Right cardiac atrium (tissue), 5 donors: ENCODE measurements at regions not wholly inside any gene's neighbourhood (a gene's known extent, or its start where the extent isn't known, plus 50 kb on each side); places are given as distances from the start of the nearest gene placed in this dataset.

Experiments
- ATAC-seq, 2 donors: fragments of 200-7000 bp; cut with Tn5 transposase; one replicate each; pipeline versions ENCODE4 v1.8.0 to v1.9.1; 2020; ENCODE audit warnings: moderate library complexity in 2 of 2, mild to moderate bottlenecking in 1 of 2
- DNase-seq, 3 donors: peaks; one replicate each; pipeline ENCODE4 v3.0.0-alpha.2; 2020
- H3K27ac ChIP-seq: one replicate; pipeline ENCODE4 v1.5.1; 2013; ENCODE audit warnings: mild to moderate bottlenecking, low read length, control low read depth, moderate library complexity
- H3K27me3 ChIP-seq: one replicate; pipeline ENCODE4 v1.6.1; 2013; ENCODE audit not compliant: control insufficient read depth, insufficient read depth
- H3K4me1 ChIP-seq: one replicate; pipeline ENCODE4 v1.6.1; 2013; ENCODE audit warnings: low read length; ENCODE audit not compliant: control insufficient read depth, insufficient read depth
- H3K4me3 ChIP-seq: one replicate; pipeline ENCODE4 v1.5.1; 2013; ENCODE audit warnings: low read length, control low read depth
- H3K9me3 ChIP-seq: one replicate; pipeline ENCODE4 v1.6.1; 2013; ENCODE audit warnings: low read length; ENCODE audit not compliant: control insufficient read depth
- WGBS: extraction: QIAGEN DNeasy Blood & Tissue Kit; methylation state at CpG from one replicate; pipeline ENCODE4 v1.1.7; 2013; 5-methylcytosine and 5-hydroxymethylcytosine counted together
- intact Hi-C, 4 donors: fragments of 100-400 bp; cut with DNase I; formaldehyde crosslinking; loops; one replicate each; pipeline versions ENCODE4 v1.11.0 to v1.14.0; 2022 to 2023
- donor health status: healthy with polysubstance abuse.
- donor health status: DM: no; HTN: yes; CAD: no.
- donor health status: DM: no; HTN: no; CAD: no.
- donor health status: DM: no; HTN: yes; CAD: no; lungs with severe emphysema.
- donor health status: DM: yes; HTN: yes; CAD: no.

DNA sequence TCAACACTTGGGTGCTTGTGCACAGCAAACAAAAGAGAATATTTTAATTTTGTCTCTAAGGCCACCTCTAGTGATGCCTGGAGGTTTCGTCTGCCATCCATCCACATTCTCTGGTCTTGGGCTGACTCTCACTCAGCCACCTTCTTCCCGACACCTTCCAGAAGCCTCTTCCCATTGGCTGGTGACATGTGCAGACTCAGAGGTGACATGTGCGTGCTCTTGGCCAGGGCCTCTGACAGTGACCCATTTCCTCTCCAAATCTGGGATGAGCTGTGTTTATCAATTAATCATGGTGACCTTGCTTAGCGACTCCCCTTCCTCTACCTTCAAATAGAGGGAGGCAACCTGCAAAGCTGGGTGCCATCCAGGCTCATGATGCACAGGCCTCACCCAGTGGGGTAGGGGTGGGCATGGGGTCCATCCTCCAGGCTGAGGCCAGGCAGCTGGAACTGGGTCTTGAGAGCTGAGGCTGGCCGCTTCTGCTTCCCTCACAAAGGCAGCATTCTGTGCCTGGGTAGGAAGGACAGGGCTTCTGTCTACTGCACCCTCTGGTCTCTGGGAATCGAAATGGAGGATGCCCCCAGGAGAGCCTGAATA is 91.8 kb downstream of the DHCR7 start:
- no peak overlapping the region for H3K4me3 ChIP-seq
- intact Hi-C loops: no loop called here
- WGBS: 85% methylated on average over 6 of the region's 6 CpGs
- no peaks in the 10 kb centered on the region for H3K27me3 ChIP-seq
- H3K4me1 ChIP-seq: no peaks in the 10 kb centered on the region
- DNase-seq (no peak), ATAC-seq (no peak)
- H3K27ac ChIP-seq: no peak overlapping the region
- H3K9me3 ChIP-seq: no peaks in the 10 kb centered on the region

DNA sequence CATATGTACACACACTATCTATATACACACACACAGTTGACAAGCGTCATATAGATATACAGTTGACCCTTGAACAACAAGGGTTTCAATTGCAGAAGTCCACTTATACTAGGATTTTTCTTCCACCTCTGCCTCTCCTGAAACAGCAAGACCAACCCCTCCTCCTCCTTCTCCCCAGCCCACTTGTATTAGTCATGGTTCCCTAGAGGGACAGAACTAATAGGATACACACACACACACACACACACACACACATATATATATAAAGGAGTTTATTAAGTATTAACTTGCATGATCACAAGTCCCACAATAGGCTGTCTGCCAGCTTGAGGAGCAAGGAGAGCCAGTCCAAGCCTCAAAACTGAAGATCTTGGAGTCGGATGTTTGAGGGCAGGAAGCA is 92.9 kb downstream of the DHCR7 start:
- 81% methylated on average over 2 of the region's 2 CpGs for WGBS
- Histone ChIP-seq H3K4me1 (no peaks in the 10 kb centered on the region), H3K27me3 (no peaks in the 10 kb centered on the region), H3K9me3 (no peaks in the 10 kb centered on the region), H3K27ac (no peak overlapping the region), H3K4me3 (no peak overlapping the region)
- no peak for DNase-seq
- intact Hi-C loops: no loop called here
- ATAC-seq: no peak

DNA sequence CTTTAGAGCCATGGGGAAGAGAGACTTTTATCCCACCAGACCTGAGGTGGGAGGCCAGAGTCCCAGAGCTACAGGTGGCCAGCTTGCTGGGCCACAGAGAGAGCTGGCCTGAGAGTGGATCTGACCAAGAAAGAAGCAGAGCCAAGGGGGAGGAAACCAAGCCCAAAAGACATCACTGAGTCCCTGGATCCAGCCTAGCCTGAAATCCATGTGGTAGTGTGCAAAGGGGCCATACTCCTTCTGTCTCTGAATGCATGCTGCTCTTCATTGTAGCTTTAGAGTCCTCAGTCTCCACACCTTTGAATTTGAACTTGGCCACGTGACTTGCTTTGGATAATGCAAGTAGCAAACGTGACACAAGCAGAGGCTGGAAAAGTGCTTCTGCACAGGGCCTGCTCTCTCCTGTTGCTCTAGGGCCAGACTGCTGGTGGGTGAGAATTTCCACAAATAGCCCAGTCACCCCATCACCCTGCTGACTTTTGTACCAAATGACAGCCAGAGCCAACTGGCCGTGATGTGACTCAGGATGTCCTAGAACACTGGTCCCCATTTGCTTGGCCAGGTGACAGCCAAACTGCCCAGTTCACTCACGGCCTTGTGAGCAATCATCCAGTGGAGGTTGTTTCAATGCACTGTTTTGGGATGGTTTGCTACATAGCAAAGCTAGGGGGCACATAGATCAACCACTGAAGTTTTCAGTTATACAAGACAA is 93.6 kb downstream of the DHCR7 start:
- no peak overlapping the region for H3K4me3 ChIP-seq
- intact Hi-C loops: no loop called here
- no peaks in the 10 kb centered on the region for H3K9me3 ChIP-seq
- DNase-seq (no peak), ATAC-seq (no peak)
- H3K27me3 ChIP-seq: no peaks in the 10 kb centered on the region
- WGBS: 79% methylated on average over 4 of the region's 4 CpGs
- H3K4me1 ChIP-seq: no peaks in the 10 kb centered on the region
- H3K27ac ChIP-seq: no peak overlapping the region

DNA sequence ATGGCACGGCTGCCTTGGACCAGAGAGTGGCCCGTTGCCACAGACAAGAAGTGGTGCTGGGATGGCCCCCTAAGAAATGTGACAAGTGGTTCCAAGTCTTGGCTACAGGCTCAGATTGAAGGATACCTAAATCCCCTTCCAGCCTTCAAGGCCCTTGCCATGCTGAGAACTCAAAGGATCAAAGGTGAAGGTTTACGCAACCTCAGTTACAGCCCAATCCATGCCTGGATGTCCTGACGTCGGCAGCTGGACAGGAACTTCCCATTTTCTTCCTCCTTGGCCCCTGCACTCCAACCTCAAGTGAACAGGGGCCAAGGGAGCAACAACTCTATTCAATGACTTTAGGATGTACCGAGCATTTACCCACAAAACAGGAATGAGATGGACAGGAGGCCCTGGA is 95.4 kb downstream of the DHCR7 start:
- WGBS: 80% methylated on average over 6 of the region's 6 CpGs
- intact Hi-C loops: no loop called here
- Histone ChIP-seq H3K27ac (no peak overlapping the region), H3K27me3 (no peaks in the 10 kb centered on the region), H3K9me3 (no peaks in the 10 kb centered on the region), H3K4me3 (no peak overlapping the region), H3K4me1 (no peaks in the 10 kb centered on the region)
- DNase-seq: no peak
- no peak for ATAC-seq

DNA sequence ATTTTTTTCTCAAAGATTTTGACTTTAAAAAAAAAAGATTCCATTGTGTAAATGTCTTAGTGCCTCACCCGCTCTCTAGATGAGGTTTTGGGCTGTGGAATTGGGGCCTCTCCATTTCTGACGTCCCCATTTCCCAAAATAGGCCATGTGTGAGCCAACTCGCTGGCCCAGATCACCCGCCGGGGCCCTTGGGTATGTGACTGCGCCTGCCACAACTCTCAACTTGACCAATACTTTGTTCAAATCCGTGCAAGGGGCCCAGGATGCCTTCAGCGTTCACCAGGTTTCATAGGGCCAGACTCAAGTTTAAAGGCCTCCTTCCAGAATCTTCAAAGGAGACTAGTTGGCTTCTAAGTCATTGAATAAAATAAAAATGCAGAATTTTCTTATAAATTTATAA is 96.0 kb downstream of the DHCR7 start:
- no peaks in the 10 kb centered on the region for H3K27me3 ChIP-seq
- WGBS: 77% methylated on average over 8 of the region's 8 CpGs
- no peaks in the 10 kb centered on the region for H3K4me1 ChIP-seq
- intact Hi-C loops: no loop called here
- DNase-seq (no peak), ATAC-seq (no peak)
- no peaks in the 10 kb centered on the region for H3K9me3 ChIP-seq
- H3K27ac ChIP-seq: no peak overlapping the region
- H3K4me3 ChIP-seq: no peak overlapping the region

DNA sequence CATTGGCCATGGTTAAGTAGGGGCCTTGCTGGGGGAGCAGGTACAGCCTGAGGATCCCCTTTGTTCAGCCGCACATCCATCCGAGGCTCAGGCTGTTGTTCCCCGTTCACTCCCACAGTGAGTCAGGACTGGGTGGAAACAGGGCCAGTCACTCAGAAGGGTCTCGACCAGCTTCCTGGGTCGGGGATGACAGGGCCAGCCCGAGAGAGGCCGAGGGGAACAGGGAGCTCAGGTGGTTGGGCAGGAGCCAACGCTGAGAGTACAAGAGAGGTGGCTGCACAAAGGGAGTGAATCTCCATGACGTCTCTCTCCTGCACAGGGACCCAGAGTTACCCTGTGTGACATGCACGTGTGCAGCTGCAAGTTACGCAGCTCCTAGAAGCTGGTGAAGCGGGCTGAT is 97.2 kb upstream of the SHANK2 start:
- intact Hi-C loops: no loop called here
- Histone ChIP-seq H3K27ac (no peak overlapping the region), H3K27me3 (no peaks in the 10 kb centered on the region), H3K4me3 (no peak overlapping the region), H3K4me1 (no peaks in the 10 kb centered on the region), H3K9me3 (no peaks in the 10 kb centered on the region)
- WGBS: 66% methylated on average over 12 of the region's 12 CpGs
- no peak for DNase-seq
- ATAC-seq: no peak

DNA sequence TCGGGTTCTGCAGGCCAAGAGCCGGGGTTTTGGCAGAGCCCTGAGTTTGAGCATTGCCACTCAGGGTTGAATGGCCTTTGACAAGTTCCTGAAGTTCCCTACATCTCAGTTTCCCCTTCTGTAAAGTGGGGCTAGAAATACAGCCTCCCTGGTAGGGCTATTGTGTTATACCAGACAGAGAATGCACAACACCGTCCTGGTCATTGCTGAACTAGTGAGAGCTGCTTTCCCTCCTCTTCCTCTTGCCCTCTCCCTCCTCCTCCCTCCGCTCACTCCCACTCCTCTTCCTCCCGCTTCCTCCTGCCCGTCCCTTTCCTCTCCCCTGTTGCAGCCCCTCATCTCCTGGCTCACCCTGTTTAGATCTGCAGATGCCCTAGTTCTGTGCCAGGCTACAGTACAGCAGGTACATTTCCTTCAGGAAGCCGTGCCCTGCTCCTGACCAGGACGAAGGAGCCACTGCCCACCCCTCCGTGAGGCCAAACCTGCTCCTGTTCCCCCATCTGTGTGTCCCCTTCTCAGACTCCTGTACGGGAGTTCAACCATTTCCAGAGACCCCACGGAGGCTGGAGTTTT is 91.5 kb upstream of the SHANK2 start:
- intact Hi-C loops: no loop called here
- Histone ChIP-seq H3K4me3 (no peak overlapping the region), H3K4me1 (no peaks in the 10 kb centered on the region), H3K27me3 (no peaks in the 10 kb centered on the region), H3K9me3 (no peaks in the 10 kb centered on the region), H3K27ac (no peak overlapping the region)
- DNase-seq (no peak), ATAC-seq (no peak)
- WGBS: 58% methylated on average over 11 of the region's 11 CpGs

DNA sequence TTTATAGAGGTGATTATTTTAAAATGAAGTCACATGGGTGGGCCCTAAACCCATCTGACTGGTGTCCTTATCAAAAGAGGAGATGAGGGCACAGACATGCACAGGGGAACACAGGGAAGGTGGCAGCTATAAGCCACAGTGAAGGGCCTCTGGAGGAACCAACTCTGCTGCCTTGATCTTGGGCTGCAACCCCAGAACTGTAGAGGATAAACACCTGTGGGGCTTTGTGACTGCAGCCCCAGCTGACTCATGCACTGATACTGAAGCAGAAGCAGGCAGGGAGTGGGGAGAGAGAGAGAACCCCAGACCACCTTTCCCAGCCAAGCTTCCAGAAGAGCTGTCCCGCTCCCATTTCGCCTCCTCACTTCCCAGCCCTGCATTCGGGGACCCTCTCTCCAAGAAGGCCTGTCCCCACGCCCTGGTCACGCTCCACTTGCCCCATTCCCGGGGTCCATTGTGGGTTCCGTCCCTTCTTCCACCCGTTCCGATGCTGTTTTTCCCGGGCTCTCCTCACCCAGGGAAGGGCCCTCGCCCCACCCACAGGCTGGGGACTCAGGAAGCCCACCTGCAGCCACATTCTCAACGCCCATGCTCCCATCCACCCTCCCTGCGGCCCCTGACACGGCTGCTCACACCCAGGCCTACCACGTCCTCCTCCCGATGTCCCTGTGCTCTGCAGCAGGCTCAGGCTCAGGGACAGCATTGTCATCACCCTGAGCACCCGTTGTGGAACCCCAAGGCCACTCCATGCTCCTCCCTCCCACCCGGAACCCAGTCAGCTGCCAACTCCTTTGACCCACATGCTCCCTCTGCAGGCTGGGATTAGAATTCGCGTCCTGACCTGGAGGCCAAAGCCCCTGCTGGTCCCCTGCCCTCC is 90.8 kb upstream of the SHANK2 start:
- 69% methylated on average over 20 of the region's 20 CpGs for WGBS
- Histone ChIP-seq H3K27ac (no peak overlapping the region), H3K4me3 (no peak overlapping the region), H3K27me3 (no peaks in the 10 kb centered on the region), H3K4me1 (no peaks in the 10 kb centered on the region), H3K9me3 (no peaks in the 10 kb centered on the region)
- ATAC-seq (peak in 1 of 2 donors; percentile 21), DNase-seq (no peak)
- intact Hi-C loops: no loop called here

DNA sequence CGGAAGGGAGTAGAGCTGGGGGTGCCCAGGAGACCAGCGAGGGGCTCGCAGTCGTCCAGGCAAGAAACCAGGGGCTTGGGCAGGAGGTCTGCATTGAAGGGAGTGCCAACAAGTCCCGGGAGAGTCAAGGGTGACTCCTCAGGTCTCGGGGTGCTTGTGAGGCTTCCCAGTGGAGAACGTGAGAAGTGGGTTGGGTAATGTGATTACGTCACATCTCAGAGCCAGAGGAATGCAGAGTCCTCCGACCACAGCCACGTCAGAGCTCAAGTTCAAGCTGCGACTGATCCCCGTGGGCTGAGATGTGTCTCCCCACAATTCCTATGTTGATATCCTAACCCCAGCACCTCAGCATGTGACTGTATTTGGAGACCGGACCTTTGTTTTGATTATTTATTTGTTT is 89.7 kb upstream of the SHANK2 start:
- Histone ChIP-seq H3K27me3 (no peaks in the 10 kb centered on the region), H3K4me3 (no peak overlapping the region), H3K9me3 (no peaks in the 10 kb centered on the region), H3K4me1 (no peaks in the 10 kb centered on the region), H3K27ac (no peak overlapping the region)
- WGBS: 70% methylated on average over 13 of the region's 13 CpGs
- intact Hi-C loops: no loop called here
- DNase-seq (no peak), ATAC-seq (no peak)

DNA sequence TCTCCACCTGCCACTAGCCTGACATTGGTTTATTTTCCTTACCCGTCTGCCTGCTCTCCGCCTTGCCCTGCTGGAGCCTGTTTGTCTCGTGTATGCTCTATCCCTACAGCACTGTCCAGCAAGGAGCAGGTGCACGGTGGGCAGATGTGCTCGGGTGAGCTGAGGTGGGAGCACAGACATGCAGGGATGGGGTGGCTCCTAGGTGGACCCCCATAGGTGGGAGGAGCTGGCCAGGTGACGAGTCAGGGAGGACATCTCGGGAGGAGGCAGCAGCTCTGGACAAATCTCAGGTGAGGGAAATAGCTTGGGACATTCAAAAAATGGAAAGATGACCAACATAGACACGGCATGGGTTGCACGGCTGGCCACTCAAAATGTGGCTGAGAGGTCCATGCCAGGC is 89.2 kb upstream of the SHANK2 start:
- no peaks in the 10 kb centered on the region for H3K9me3 ChIP-seq
- H3K27me3 ChIP-seq: no peaks in the 10 kb centered on the region
- DNase-seq: no peak
- no peak for ATAC-seq
- H3K27ac ChIP-seq: no peak overlapping the region
- H3K4me3 ChIP-seq: no peak overlapping the region
- no peaks in the 10 kb centered on the region for H3K4me1 ChIP-seq
- WGBS: 87% methylated on average over 9 of the region's 9 CpGs
- intact Hi-C loops: no loop called here

DNA sequence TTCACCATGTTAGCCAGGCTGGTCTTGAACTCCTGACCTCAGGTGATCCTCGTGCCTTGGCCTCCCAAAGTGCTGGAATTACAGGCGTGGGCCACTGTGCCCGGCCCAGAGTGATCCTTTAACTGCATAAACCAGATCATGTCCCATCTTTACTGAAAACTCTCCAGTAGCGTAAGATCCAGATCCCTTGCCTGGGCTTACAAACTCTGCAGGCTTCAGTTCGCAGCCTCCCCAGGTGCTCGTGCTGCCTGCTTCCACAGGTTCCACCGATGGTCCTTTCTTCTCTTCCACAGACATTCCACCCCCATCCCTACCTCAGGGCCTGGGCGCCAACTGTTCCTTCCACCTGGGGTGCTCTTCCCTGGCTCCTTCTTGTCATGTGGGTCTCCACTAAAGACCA is 88.8 kb upstream of the SHANK2 start:
- intact Hi-C loops: no loop called here
- H3K27ac ChIP-seq: no peak overlapping the region
- H3K27me3 ChIP-seq: no peaks in the 10 kb centered on the region
- H3K9me3 ChIP-seq: no peaks in the 10 kb centered on the region
- no peaks in the 10 kb centered on the region for H3K4me1 ChIP-seq
- WGBS: 90% methylated on average over 8 of the region's 8 CpGs
- ATAC-seq (no peak), DNase-seq (no peak)
- H3K4me3 ChIP-seq: no peak overlapping the region
